HG03159 (cell line): ENCODE measurements at regions not wholly inside any gene's neighbourhood (a gene's known extent, or its start where the extent isn't known, plus 50 kb on each side); places are given as distances from the start of the nearest gene placed in this dataset.
A peak's percentile ranks its signal among the peaks of the same experiment; 100 is the strongest.
"Not testable (repeated sequence)": the region's sequence is repeated elsewhere in the genome, so short reads cannot be mapped to it uniquely, and the experiment has no call there.

Source experiments
- ATAC-seq: cut with Tn5 transposase; IDR thresholded peaks from one replicate; pipeline ENCODE4 v1.9.1; 2021; ENCODE audit warnings: mild to moderate bottlenecking, moderate library complexity; ENCODE audit not compliant: unreplicated experiment

DNA sequence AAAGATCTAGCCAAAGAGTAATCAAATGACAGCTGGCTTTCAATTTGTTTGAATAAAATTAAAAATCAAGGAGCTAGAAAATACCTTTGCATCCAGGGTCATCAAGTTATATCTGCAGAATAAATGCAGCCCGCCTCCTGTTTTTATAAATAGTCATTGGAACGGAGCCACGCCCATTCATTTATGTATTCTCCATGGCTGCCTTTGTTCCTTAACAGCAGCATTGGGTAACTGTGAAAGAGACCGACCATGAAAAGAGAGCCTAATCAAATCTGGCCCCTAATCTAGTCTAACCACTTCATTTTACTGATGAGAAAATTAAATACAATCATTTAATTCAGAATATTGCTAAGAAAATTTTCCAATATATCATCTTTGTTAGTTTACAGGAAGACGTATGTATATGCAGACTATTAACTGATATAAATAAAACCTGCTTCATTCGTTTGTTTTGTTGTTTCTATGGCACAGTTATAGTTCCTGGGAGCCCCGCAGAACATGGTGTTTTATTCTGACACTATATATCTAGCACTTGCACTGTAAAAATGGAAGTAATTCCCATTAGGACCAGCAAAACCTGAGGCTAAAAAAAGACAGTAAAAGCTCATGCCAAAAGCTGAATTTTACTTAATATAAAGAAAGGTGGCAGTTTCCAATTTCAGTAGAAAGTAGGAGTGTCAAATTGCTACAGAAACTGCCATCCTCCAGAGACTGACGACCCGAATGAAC is 111.8 kb upstream of the PALMD start:
- ATAC-seq: no peak

DNA sequence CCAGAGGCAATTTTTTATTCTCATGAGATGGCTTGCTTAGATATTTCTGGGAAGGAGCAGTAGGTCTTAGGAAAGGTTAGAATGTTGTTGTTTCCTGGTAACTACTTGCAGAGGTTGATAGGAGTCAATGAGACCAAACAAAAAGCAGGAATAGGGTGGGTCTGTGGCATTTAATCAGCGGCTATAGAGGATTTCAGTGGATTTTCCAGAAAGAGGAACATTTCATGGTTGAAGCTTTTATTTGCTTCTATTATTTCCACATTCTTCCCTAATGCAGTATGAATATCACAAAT is 111.3 kb upstream of the PALMD start:
- ATAC-seq: no peak

DNA sequence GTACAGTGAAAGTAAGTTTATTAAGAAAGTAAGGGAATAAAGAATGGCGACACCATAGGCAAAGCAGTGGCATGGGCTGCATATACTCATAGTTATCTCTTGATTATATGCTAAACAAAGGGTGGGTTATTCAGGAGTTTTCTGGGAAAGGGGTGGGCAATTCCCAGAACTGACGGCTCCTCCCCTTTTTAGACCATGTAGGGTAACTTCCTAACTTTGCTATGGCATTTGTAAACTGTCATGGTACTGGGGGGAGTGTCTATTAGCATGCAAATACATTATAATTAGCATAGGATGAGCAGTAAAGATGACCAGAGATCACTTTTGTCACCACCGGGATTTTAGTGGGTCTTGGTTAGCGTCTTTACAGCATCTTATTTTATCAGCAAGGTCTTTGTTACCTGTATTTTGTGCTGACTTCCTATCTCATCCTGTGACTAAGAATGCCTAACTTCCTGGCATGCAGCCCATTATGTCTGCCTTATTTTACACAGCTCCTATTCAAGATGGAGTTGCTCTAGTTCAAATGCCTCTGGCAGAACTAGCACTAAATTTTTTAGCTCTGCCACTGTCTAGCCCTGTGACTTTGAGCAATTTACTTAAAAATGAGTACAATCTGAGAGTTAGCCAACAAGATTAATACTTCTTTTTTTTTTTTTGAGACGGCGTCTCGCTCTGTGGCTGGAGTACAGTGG is 110.3 kb upstream of the PALMD start:
- no peak for ATAC-seq

DNA sequence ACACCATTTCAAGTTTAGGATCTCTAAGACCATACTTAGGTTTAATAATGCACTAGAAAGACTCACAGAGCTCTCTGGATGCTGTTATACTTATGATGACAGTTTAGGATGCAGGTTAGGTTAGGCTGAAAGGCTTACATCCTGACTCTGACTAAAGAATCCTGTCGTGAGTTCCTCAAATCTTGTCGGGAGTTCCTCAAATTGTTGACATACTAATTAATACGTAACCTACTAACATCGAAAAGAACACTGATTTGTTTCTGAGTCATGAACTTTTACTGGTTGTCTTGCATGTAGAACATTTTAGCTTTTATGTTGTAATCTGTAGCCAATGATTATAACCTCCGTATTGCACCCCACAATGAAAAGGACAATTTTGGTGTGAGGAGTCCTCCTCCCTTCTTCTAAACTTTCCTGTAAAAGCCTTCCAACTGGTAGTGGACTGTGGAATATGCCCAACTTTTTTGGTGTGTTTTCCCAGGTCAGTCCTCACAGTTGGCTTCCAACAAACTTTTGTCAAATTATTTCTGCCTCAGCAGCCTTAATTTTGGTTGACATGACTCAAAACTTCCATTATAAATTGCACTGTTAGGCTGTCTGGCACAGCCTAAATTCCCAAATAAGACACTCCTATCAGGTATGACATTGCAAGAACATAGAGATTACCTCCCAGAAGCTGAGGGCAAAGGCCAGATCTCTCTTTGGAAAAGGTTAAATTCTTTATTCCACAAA is 107.9 kb upstream of the PALMD start:
- no peak for ATAC-seq

DNA sequence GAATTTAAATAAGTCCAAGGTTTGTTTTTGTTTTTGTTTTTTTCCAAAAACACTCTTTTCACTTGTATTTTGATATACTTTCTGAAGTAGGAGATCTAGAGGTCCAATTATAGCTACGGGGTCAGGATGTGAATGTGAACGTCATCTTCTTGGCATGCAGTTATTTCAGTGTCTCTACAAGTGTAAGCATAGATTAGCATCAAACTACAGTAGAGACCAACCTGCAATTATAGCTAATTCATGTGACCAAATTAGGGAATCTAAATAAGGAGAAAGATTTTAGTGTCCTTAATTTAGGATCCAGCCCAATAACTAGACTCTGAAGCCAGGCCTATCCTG is 107.3 kb upstream of the PALMD start:
- ATAC-seq: no peak

DNA sequence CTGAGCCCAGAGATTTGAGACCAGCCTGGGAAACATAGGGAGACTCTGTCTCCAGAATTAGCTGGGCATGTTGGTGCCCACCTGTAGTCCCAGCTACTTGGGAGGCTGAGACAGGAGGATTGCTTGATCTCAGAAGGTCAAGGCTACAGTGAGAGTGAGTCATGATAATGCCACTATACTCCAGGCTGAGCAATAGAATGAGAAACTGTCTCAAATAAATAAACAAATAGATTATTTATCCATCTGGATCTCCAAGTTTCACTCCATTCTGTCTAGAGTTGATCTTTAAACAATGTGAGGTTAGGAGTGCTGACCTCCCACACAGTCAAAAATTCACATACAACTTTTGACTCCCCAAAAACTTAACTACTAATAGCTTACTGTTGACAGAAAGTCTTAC is 106.8 kb upstream of the PALMD start:
- no peak for ATAC-seq

DNA sequence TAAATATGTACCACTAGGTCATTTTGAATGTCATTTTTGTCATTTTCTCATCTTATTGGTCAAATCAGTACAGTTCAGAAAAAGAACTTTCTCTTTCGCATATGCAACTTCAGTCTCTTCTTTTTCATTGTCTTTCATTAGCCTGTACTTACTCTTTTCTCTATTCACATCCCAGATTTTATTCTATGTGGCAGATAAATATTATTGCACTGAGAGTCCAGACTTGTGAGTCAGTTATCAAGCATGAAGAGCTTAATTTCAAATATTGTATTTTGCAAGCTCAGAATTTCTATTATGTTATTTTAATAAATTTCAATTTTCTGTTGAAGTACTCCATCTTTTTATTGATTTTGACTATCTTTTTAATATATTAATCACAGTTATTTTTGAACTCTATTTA is 105.2 kb upstream of the PALMD start:
- no peak for ATAC-seq

DNA sequence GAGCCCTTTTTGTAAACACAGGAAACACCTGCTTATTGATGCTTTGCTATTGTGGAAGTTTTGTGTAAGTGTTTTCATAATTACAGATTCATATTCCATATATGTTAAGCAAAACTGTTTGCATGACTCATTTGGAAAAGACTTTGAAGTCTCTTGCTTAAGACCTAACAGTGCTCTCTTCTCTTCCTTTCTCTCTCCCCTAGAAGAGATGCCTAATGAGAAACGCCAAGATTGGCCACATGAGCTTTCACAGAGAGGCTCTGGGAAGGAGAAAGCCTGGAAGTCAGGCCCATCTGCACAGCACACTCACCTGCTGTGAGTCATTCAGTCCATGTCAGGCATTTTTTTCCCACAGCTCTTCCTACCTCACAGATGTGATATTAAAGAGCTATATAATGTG is 101.6 kb upstream of the PALMD start:
- ATAC-seq: no peak

DNA sequence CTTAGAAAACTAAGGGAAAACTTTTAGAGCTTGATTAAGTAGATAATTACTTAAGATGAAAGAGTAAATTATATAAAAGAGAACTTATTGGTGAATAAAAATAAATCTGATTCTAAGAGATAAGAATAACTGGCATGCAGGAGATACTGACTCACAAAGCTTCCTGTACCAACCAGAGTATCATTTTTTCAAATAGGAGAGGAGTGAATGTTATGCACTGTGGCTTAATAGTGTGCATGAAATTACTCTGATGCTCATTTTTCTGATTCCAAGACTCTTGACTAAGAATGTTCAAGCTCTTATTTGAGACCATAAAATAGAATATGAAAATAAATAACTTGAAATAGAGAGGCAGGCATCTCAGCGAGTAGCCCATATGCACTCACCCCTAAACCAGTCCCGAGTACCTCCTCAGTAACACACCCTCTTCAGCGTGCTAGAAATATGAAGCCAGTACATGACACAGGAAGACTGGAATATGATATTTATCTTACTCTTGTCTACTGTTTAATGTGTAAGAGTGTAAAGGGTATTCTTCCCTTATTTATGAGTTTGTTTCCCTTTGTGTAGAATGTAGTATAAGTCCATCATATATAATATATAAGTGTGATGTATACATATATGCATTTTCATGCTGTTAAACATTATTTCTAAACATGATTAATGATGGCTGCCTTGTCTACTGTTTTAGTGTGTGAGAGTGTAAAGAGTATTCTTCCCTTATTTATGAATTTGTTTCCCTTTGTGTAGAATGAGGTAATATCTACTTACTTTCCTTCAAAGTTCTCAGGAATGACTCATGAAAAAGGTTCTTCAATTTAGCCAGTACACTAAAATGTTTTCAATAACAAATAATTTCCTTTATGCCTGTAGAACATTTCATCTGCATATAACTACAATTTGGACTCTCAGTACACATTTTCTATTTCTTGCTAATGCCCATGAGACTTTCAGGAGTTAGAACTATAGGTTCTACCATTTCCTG is 99.2 kb upstream of the PALMD start:
- no peak for ATAC-seq

DNA sequence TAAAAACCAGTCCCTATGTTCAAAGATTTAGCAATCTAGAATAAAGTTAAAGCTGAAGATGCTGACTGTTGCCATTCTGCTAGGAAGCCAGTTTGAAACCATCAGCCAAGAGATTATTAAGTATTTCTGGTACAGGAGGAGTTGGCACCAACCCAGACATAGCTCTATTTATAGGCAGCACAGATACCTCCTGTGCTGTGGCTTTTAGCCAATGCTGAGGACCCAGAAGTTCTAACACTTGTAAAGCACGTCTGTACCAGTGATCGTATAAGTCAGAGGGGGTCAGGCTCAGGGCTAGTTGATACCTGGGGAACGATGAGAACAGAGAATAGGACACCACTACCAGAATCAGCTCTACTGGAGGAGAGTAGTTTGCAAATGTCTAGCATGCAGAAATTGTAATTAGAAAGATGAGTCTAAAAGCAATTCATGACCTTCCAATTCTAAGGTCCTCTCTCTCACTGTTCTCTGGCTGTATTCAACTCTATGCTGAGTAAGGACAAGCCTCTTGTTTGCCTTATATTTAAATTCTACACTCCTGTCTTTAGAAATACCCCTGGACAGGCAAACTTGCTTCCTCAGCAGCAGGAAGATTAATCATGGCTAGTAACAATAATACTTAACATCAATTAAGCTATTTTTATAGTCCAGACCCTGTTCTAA is 96.8 kb upstream of the PALMD start:
- no peak for ATAC-seq

DNA sequence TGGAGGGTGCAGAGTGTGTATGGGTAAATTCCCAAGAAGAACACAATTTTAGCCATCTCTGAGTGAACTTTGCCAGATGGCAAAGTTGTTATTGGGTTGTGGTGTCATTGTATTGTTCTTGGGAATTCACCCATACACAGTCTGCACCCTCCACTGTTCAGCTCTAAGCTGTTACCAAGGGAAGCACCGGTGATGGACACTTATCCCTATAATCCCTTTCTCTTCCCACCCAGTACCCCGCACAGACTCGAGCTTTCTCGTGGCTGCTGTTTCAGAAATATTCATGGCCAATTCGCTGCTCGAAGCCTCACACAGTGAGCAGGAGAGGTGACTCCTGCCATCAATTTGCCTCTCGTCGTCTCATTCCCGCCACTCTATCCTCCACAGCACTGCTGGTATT is 95.7 kb upstream of the PALMD start:
- no peak for ATAC-seq

DNA sequence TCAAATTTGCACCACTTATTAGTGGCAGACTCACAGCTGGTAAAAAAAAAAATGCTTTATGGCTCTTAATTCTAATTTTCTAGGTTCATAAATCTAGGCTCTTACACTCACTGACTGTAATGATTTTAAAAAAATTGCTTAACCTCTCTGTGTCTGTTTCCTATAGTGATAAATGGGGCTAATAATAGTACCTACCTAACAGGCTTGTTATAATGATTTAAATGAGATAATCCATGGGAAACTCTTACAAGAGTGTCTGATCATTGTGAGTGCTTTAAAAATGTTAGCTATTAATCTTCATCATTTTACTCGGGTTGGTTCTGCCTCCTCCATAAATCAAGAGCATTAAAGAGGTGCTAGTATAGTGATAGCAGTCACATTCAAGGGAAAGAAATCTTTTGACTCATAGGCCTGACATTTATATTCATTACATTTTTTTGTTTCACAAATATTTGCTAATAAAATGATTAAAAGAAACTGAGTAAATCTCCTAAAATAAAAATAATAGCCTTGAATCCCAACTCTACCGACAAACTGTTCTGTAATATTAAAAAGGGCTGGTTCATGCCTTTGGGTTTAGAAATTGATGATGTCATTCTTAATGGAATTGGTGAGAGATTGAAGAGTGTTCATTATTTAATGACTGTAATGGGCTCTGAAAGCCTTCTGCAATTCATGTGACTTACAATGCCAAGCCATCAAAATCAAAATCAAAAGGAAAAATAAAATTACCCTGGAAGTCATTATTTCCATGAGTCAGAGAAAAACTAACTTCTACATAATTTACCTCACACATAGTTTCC is 93.9 kb upstream of the PALMD start:
- no peak for ATAC-seq

DNA sequence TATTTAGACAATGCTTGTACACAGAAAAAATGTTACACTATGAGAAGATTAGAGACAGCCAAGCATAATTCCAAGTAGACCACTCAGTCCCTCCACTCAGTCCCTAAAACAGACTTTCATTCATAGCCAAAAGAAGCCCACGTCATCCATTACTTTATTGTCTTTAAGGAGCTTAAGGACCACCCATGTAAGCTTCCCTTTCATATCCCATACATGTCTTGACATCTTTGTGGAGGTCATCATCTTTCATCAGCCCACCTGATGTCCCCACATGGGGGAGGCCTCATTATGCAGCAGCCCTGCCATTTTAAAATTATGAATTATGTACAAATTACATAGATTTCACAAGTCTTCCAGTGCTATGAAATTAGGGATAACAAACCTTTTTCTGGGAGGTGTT is 92.6 kb upstream of the PALMD start:
- ATAC-seq: no peak

DNA sequence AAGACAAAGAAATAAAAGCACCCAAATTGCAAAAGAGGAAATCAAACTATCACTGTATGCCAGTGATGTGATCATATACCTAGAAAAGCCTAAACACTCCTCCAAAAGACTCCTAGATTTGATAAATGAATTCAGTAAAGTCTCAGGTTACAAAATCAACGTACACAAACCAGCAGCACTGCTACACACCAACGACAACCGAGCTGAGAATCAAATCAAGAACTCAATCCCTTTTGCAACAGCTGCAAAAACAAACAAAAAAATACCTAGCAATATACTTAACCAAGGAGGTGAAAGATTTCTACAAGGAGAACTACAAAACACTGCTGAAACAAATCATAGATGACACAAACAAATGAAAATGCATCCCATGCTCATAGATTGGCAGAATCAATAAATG is 92.1 kb upstream of the PALMD start:
- not testable (repeated sequence) for ATAC-seq

DNA sequence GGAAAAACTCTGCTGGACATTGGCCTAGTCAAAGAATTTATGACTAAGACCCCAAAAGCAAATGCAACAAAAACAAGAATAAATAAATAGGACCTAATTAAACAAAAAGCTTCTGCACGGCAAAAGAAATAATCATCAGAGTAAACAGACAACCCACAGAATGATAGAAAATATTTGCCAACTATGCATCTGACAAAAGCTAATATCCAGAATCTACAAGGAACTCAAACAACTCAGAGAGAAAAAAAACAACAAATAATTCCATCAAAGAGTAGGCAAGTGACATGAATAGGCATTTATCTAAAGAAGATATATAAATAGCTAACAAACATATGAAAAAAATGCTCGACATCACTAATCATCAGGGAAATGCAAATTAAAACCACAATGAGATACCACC is 91.2 kb upstream of the PALMD start:
- ATAC-seq: no peak

DNA sequence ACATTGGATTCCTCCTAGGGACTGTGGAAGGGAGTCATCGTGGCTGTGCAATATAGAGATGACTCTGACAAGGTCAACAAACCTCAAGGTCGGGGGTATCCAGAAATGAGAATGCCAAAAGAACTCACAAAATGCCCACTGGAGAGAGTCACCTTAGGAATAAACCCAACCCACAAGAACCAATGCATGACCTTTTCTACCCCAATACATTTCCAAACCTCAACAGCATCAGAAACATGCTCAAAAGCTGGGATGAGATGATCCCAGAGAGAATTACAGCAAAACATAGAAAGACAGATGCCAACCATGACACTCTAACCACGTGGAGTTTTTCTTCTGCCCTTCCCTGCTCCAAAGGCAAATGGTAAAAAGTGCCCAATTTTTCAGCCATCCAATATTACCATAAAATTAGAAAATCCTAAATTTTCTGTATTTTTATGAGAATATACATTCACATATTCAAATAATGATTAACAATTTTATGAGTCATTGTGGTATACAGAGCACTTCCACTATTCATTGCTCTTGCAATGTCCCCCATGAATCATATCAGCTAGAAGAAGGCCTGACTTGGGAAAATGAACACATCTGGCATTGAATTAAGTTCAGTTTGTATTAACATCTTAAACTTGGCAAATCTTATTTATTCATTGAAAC is 88.2 kb upstream of the PALMD start:
- ATAC-seq: peak; percentile 83

DNA sequence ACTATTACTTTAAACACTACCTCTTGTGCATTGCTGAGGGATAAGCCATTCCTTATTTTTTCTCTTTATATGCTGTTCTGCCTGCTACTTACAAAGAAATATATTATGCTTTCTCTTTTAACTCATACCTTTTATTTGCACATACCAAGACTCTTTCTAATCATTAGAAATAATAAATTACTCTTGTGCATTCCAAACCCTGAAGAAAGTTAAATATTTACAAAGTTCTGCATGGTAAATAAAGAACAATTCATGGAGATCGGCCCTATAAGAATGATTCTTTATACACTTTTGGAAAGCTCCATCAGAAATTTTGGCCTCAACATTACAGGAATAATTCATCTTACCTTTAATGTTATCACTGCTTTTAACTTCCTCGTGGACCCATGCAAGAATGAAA is 86.7 kb upstream of the PALMD start:
- no peak for ATAC-seq

DNA sequence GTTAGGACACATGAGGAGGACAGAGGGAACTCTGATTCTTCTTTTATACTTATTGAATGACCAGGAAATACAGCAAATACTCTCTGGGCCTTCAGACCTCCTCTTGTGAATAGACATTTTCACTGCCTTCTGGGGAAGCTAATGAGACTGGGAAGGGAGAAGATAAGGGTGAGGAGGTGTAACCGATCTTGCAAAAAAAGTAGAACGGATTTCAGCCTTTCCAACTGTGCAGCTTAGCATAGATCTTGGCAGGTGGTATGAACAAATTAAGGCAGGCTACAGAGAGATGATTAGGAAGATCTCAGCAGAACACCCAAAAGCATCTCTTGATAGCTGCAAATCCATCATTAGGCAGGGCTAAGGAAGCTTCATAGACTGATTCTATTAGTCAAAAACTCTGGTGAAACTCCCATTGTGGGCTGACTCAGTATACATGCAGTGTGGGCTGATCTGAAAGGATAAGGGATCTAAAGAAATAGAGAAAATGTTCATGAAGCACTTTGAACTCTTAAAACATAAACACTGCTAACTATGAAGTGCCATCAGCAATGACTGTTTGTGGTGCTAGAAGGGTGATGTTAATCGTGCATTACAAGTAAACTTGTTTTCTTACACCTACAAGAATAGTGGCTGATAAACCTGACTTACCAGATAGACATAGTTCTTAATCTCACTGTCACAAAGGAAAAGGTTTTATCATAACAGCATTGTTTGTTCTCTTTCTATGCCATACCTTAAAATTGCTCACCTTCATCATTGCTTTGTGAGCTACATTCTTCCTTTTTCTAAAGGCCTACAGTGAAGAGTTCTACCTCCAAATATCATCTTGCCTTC is 85.5 kb upstream of the PALMD start:
- no peak for ATAC-seq

DNA sequence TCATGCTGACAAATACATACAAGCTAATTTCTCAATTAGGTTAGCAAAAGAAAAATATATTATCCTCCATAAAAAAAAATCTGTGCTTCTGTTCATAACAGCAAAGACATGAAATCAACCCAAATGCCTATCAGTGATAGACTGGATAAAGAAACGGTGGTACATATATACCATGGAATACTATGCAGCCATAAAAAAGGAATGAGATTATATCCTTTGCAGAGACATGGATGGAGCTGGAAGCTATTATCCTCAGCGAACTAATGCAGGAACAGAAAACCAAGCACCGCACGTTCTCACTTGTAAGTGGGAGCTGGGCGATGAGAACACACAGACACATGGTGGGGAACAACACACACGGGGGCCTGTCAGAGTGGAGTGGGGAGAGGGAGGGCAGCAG is 84.0 kb upstream of the PALMD start:
- no peak for ATAC-seq
